Hematopoietic multipotent progenitor cell treated with erythropoietin and hydrocortisone succinate and interleukin-3 and kit ligand, for 4 days (in vitro differentiated cells): ENCODE measurements at regions not wholly inside any gene's neighbourhood (a gene's known extent, or its start where the extent isn't known, plus 50 kb on each side); places are given as distances from the start of the nearest gene placed in this dataset.
A peak's percentile ranks its signal among the peaks of the same experiment; 100 is the strongest.

Source experiments
- DNase-seq: peaks from one replicate; pipeline ENCODE4 v3.0.0-alpha.2; 2015

- DNase-seq, result no peak
These were observed 179.4 kb downstream of the ETS1 start for GRCh38 chr11:128407962-128408361.

GRCh38 chr11:128405714-128406662 is 181.4 kb downstream of the ETS1 start:
- DNase-seq, result no peak

GRCh38 chr11:128405112-128405511 is 182.2 kb downstream of the ETS1 start:
- DNase-seq, result no peak

GRCh38 chr11:128404437-128404836 is 182.9 kb downstream of the ETS1 start:
- no peak for DNase-seq

GRCh38 chr11:128400382-128401203 is 186.8 kb downstream of the ETS1 start:
- DNase-seq, result no peak

- no peak for DNase-seq
These were observed 187.9 kb downstream of the ETS1 start for GRCh38 chr11:128399251-128400121.

GRCh38 chr11:128398517-128399250 is 188.7 kb downstream of the ETS1 start:
- no peak for DNase-seq

GRCh38 chr11:128397362-128397761 is 190.0 kb downstream of the ETS1 start:
- DNase-seq, result no peak

- no peak for DNase-seq
These were observed 192.8 kb downstream of the ETS1 start for GRCh38 chr11:128394431-128395089.

- no peak for DNase-seq
These were observed 195.1 kb downstream of the ETS1 start for GRCh38 chr11:128392259-128392658.

- no peak for DNase-seq
These were observed 195.5 kb downstream of the ETS1 start for GRCh38 chr11:128391811-128392210.

GRCh38 chr11:128390246-128390645 is 197.1 kb downstream of the ETS1 start:
- no peak for DNase-seq

GRCh38 chr11:128389461-128389976 is 197.8 kb downstream of the ETS1 start:
- no peak for DNase-seq

GRCh38 chr11:128388206-128388815 is 199.0 kb downstream of the ETS1 start:
- DNase-seq, result no peak

GRCh38 chr11:128379587-128380580 is 207.5 kb downstream of the ETS1 start:
- DNase-seq, result peak; percentile 7

- DNase-seq, result peak; percentile 87
These were observed 211.4 kb downstream of the ETS1 start for GRCh38 chr11:128375961-128376360.

GRCh38 chr11:128374026-128374425 is 213.3 kb downstream of the ETS1 start:
- no peak for DNase-seq

GRCh38 chr11:128372977-128373376 is 214.4 kb downstream of the ETS1 start:
- no peak for DNase-seq

- DNase-seq, result no peak
These were observed 219.8 kb downstream of the ETS1 start for GRCh38 chr11:128367573-128367972.
